Esophagus muscularis mucosa (tissue), 3 donors: ENCODE measurements at regions not wholly inside any gene's neighbourhood (a gene's known extent, or its start where the extent isn't known, plus 50 kb on each side); places are given as distances from the start of the nearest gene placed in this dataset.

ENCODE experiments used
- POLR2A ChIP-seq: fragments of 450-650 bp; IDR thresholded peaks from one replicate; pipeline ENCODE4 v1.6.1; 2017; ENCODE audit warnings: antibody characterized with exemption, moderate library complexity, mild to moderate bottlenecking, low read depth
- TF ChIP-seq, protein P1 (sequence below), 3 experiments: fragments of 200-600 bp in 2 of 3; fragments of 450-650 bp in 1 of 3; sonication (generic) in 2 of 3; IDR thresholded peaks; one replicate each; pipeline ENCODE4 v1.5.1; 2017 to 2019; ENCODE audit warnings: antibody characterized with exemption in 3 of 3, mild to moderate bottlenecking in 2 of 3, moderate library complexity in 1 of 3

DNA sequence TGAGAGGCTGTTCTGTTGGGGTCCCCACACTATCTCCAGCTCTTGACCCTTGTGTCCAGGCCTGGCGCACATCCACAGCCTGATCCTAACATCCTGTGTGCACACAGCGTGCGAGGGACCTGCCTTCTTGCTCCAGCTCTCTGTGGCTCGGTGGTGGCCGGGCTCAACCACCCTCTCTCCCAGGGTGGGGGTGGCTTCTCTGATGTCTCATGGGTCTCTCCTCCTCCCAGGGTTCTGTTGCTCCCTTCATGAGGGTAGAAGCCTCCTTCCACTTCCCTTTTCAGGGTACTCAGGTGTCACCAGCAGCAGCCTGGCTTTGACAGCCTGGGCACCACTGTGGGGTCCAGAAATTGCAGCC is 196.9 kb upstream of the RAB6C start:
- TF ChIP-seq, protein P1, sequence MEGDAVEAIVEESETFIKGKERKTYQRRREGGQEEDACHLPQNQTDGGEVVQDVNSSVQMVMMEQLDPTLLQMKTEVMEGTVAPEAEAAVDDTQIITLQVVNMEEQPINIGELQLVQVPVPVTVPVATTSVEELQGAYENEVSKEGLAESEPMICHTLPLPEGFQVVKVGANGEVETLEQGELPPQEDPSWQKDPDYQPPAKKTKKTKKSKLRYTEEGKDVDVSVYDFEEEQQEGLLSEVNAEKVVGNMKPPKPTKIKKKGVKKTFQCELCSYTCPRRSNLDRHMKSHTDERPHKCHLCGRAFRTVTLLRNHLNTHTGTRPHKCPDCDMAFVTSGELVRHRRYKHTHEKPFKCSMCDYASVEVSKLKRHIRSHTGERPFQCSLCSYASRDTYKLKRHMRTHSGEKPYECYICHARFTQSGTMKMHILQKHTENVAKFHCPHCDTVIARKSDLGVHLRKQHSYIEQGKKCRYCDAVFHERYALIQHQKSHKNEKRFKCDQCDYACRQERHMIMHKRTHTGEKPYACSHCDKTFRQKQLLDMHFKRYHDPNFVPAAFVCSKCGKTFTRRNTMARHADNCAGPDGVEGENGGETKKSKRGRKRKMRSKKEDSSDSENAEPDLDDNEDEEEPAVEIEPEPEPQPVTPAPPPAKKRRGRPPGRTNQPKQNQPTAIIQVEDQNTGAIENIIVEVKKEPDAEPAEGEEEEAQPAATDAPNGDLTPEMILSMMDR (IDR thresholded peaks at IDR 0.05) = no peak
- TF ChIP-seq POLR2A = no peak
